Omental fat pad (tissue), 3 donors: ENCODE measurements at regions not wholly inside any gene's neighbourhood (a gene's known extent, or its start where the extent isn't known, plus 50 kb on each side); places are given as distances from the start of the nearest gene placed in this dataset.

Experiments
- ATAC-seq: fragments of 150-250 bp; one replicate; pipeline ENCODE4 v1.9.1; 2016; ENCODE audit warnings: mild to moderate bottlenecking, moderate library complexity; ENCODE audit not compliant: low FRiP score
- DNase-seq: peaks from one replicate; pipeline ENCODE4 v3.0.0-alpha.2; 2019; ENCODE audit warnings: low spot score
- TF ChIP-seq, protein P1 (sequence below), 3 donors: fragments of 450-650 bp; IDR thresholded peaks; one replicate each; pipeline ENCODE4 v1.5.1; 2016 to 2017; ENCODE audit warnings: antibody characterized with exemption in 3 of 3, mild to moderate bottlenecking in 3 of 3, moderate library complexity in 2 of 3

DNA sequence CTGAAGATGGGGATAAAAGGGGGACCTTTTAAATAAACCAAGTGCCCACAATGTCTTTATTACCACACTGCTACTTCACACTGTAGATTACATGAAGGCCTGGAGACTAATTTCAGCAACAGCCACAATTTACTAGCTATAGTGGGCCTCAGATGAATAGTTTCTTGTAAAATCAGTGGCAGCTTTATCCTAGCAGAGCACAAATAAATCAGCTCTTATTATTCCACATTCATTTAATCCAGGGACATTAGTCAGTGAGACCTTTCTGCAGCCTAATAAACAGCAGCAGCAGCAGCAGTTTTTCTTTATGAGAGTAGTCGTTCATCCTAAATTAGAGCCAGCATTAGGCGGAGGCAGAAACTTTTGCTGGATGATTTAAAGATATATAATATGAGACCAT is 542.3 kb downstream of the PSAT1 start:
- ATAC-seq: no peak
- TF ChIP-seq, protein P1, sequence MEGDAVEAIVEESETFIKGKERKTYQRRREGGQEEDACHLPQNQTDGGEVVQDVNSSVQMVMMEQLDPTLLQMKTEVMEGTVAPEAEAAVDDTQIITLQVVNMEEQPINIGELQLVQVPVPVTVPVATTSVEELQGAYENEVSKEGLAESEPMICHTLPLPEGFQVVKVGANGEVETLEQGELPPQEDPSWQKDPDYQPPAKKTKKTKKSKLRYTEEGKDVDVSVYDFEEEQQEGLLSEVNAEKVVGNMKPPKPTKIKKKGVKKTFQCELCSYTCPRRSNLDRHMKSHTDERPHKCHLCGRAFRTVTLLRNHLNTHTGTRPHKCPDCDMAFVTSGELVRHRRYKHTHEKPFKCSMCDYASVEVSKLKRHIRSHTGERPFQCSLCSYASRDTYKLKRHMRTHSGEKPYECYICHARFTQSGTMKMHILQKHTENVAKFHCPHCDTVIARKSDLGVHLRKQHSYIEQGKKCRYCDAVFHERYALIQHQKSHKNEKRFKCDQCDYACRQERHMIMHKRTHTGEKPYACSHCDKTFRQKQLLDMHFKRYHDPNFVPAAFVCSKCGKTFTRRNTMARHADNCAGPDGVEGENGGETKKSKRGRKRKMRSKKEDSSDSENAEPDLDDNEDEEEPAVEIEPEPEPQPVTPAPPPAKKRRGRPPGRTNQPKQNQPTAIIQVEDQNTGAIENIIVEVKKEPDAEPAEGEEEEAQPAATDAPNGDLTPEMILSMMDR (IDR thresholded peaks at IDR 0.05): no peak
- no peak for DNase-seq

DNA sequence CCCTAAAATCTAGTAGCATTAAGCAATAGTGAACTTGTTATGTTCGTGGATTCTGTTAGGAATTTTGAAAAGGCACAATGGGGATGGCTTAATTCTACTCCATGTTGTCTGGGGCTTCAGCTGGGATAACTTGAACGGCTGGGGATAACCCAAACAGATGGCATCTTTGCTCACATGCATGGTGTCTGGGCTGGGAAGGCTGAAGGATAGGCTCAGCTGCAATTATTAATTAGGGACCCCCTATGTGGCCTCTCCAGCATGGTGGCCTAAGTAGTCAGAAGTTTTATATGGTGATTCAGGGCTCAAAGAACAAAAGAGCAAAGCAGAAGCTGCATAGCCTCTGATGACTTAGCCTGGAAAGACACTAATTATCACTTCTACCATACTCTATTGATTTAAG is 551.1 kb downstream of the PSAT1 start:
- ATAC-seq (no peak), DNase-seq (no peak)
- TF ChIP-seq, protein P1 (IDR thresholded peaks at IDR 0.05): no peak

GRCh38 chr9:78856144-78856543 is 559.2 kb downstream of the PSAT1 start:
- DNase-seq (no peak), ATAC-seq (no peak)
- TF ChIP-seq, protein P1 (IDR thresholded peaks at IDR 0.05): no peak

DNA sequence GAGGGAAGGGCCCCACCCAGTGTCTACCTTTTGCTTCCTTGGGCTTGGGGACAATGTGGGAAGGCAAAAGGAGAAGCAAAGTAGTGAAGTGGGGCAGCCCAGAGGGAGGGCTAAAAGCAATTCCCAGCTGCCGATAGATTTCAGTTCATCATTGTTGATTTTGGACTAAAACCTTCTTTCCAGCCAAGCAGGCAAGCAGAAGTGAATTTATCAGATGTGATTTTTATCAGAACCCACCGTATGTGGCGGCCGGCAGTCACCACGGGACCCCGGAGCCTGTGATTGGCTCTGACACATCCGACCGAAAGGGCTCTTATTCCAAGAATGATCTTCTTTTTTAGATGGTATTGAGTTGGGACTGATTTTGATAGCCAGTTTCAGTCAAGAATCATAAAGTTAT is 559.9 kb downstream of the PSAT1 start:
- no peak for ATAC-seq
- TF ChIP-seq, protein P1 (IDR thresholded peaks at IDR 0.05): no peak
- DNase-seq: no peak

- ATAC-seq (no peak), DNase-seq (no peak)
- TF ChIP-seq, protein P1 (IDR thresholded peaks at IDR 0.05): no peak
These were observed 560.7 kb downstream of the PSAT1 start for GRCh38 chr9:78857373-78858225.

- DNase-seq: no peak
- ATAC-seq: no peak
- TF ChIP-seq, protein P1 (IDR thresholded peaks at IDR 0.05): no peak
These were observed 561.3 kb downstream of the PSAT1 start for GRCh38 chr9:78858266-78858665.
